Endothelial cell (in vitro differentiated cells): ENCODE measurements at regions not wholly inside any gene's neighbourhood (a gene's known extent, or its start where the extent isn't known, plus 50 kb on each side); places are given as distances from the start of the nearest gene placed in this dataset.

Source experiments
- DNase-seq: peaks from one replicate; pipeline ENCODE4 v3.0.0; 2021; ENCODE audit warnings: low spot score
- H3K27ac Mint-ChIP-seq: one replicate; pipeline ENCODE4 v1.8.0; 2021; ENCODE audit warnings: mixed read lengths, inconsistent platforms; ENCODE audit not compliant: unreplicated experiment
- H3K27me3 Mint-ChIP-seq: one replicate; pipeline ENCODE4 v1.8.0; 2021; ENCODE audit warnings: mild to moderate bottlenecking, moderate library complexity, mixed read lengths, inconsistent platforms; ENCODE audit not compliant: unreplicated experiment
- H3K36me3 Mint-ChIP-seq: one replicate; pipeline ENCODE4 v1.8.0; 2021; ENCODE audit warnings: mild to moderate bottlenecking, low read depth, mixed read lengths, inconsistent platforms; ENCODE audit not compliant: unreplicated experiment
- H3K4me1 Mint-ChIP-seq: one replicate; pipeline ENCODE4 v1.8.0; 2021; ENCODE audit warnings: mild to moderate bottlenecking, mixed read lengths, inconsistent platforms; ENCODE audit not compliant: unreplicated experiment
- H3K4me3 Mint-ChIP-seq: one replicate; pipeline ENCODE4 v1.8.0; 2021; ENCODE audit warnings: mild to moderate bottlenecking, mixed read lengths, inconsistent platforms; ENCODE audit not compliant: unreplicated experiment
- H3K9me3 Mint-ChIP-seq: one replicate; pipeline ENCODE4 v1.8.0; 2021; ENCODE audit warnings: mixed read lengths, inconsistent platforms; ENCODE audit not compliant: unreplicated experiment
- CTCF ChIP-seq: fragments of 200-600 bp; sonication (generic); IDR thresholded peaks from one replicate; pipeline ENCODE4 v1.5.0; 2021; ENCODE audit warnings: antibody characterized with exemption; ENCODE audit not compliant: unreplicated experiment

DNA sequence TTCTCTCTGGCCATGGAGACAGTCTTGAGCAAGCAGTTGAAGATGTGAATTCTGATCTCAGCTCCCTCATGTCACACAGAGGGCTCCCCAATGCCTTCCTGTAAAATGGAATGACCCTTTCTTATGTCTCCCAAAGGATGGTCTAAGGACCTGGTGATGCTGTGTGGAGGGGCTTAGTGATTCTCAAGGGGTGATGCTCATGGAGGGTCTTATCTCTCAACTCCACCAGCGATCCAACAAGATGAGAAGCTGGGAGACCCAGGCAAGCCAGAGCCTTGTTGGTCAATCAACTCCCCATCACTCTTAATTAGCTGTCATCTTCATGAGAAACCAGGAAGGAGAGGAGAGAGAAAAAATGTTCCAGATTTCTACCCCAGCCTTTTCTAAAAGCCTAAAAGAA lies 78.0 kb upstream of the SORCS3 start:
- no peak for TF ChIP-seq CTCF
- no peak for DNase-seq

DNA sequence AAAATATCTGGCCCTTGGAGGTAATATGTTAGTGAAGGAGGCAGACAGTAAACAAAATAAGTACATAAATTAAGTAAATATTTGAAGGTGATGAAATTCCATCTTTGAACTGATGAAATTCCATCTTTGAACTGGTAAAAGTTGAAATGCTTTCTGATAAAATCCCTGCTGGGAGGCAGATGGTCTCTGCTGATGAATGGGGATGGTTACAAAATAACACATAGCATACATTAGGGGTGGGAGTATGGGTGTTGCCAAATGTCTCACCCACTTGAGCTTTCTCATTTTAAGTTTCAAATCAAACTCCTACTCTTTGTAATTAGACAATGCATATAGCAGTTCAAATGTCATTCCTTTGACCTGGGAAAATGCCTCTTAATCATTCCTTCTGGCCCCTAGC lies 77.5 kb upstream of the SORCS3 start:
- no peaks in the 10 kb centered on the region for H3K36me3 Mint-ChIP-seq
- no peaks in the 10 kb centered on the region for H3K27me3 Mint-ChIP-seq
- DNase-seq = no peak
- no peak for TF ChIP-seq CTCF
- H3K4me3 Mint-ChIP-seq = no peak overlapping the region
- no peaks in the 10 kb centered on the region for H3K4me1 Mint-ChIP-seq
- H3K27ac Mint-ChIP-seq = no peak overlapping the region
- H3K9me3 Mint-ChIP-seq = no peaks in the 10 kb centered on the region

More for the DNA sequence above, 78.0 kb upstream of the SORCS3 start:
- Mint-ChIP-seq H3K27me3 (no peaks in the 10 kb centered on the region), H3K4me1 (no peaks in the 10 kb centered on the region), H3K27ac (no peak overlapping the region), H3K9me3 (no peaks in the 10 kb centered on the region), H3K36me3 (no peaks in the 10 kb centered on the region), H3K4me3 (no peak overlapping the region)

- no peak for DNase-seq
- Mint-ChIP-seq H3K4me3 (no peak overlapping the region), H3K27me3 (no peaks in the 10 kb centered on the region), H3K4me1 (no peaks in the 10 kb centered on the region), H3K9me3 (peaks cover 6% of the 10 kb centered on the region), H3K27ac (no peak overlapping the region), H3K36me3 (no peaks in the 10 kb centered on the region)
- no peak for TF ChIP-seq CTCF
These were observed 66.7 kb upstream of the SORCS3 start for GRCh38 chr10:104574427-104574826.

GRCh38 chr10:104574838-104575237 lies 66.3 kb upstream of the SORCS3 start:
- no peak for DNase-seq
- Mint-ChIP-seq H3K4me1 (no peaks in the 10 kb centered on the region), H3K27ac (no peak overlapping the region), H3K27me3 (no peaks in the 10 kb centered on the region), H3K4me3 (no peak overlapping the region), H3K36me3 (no peaks in the 10 kb centered on the region), H3K9me3 (peaks cover 6% of the 10 kb centered on the region)
- TF ChIP-seq CTCF = no peak

DNA sequence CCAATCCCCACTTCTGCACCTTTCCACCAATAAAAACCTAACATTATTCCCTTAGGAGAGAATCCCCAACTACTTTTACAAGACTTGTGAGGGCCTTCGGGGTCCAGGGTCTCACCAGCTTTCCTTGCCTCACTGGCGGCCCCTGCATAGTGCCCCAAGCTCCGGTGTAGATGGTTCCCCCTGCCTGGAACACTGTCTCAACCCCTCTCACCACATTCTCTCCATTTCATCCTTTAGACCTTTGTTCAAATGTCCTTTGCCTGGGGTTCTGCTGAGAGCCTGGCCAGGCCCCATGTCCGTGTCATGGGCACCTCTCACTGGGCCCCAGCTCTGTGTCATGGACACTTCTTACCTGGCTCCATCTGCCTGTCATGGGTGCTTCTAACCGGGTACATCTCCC lies 64.5 kb upstream of the SORCS3 start:
- no peak overlapping the region for H3K27ac Mint-ChIP-seq
- H3K36me3 Mint-ChIP-seq = no peaks in the 10 kb centered on the region
- DNase-seq = no peak
- H3K4me3 Mint-ChIP-seq = no peak overlapping the region
- H3K9me3 Mint-ChIP-seq = no peaks in the 10 kb centered on the region
- TF ChIP-seq CTCF = no peak
- no peaks in the 10 kb centered on the region for H3K4me1 Mint-ChIP-seq
- H3K27me3 Mint-ChIP-seq = peaks cover 4% of the 10 kb centered on the region
